ENCODE measurements at regions not wholly inside any gene's neighbourhood (a gene's known extent, or its start where the extent isn't known, plus 50 kb on each side); places are given as distances from the start of the nearest gene placed in this dataset.

GRCh38 chr6:4582506-4583417 lies 193.4 kb upstream of the CDYL start:
- Mint-ChIP-seq H3K4me3 (no peak overlapping the region), H3K36me3 (no peaks in the 10 kb centered on the region), H3K27ac (no peak overlapping the region), H3K27me3 (no peaks in the 10 kb centered on the region), H3K9me3 (peaks cover 5% of the 10 kb centered on the region), H3K4me1 (ENCODE audit: unreplicated experiment) (peaks cover 4% of the 10 kb centered on the region)
- DNase-seq (ENCODE audit: extremely low spot score, unreplicated experiment) = no peak
- no peak for TF ChIP-seq CTCF (conservative IDR thresholded peaks at IDR 0.05)

- no peak for TF ChIP-seq CTCF (conservative IDR thresholded peaks at IDR 0.05)
- Mint-ChIP-seq H3K9me3 (peaks cover 5% of the 10 kb centered on the region), H3K36me3 (no peaks in the 10 kb centered on the region), H3K27me3 (no peaks in the 10 kb centered on the region), H3K27ac (no peak overlapping the region), H3K4me1 (ENCODE audit: unreplicated experiment) (peaks cover 4% of the 10 kb centered on the region), H3K4me3 (no peak overlapping the region)
- DNase-seq (ENCODE audit: extremely low spot score, unreplicated experiment) = no peak
Observed at GRCh38 chr6:4581468-4582385, 194.5 kb upstream of the CDYL start.

GRCh38 chr6:4580361-4580760 lies 195.8 kb upstream of the CDYL start:
- Mint-ChIP-seq H3K36me3 (no peaks in the 10 kb centered on the region), H3K4me3 (no peak overlapping the region), H3K27ac (no peak overlapping the region), H3K9me3 (no peaks in the 10 kb centered on the region), H3K4me1 (ENCODE audit: unreplicated experiment) (no peaks in the 10 kb centered on the region), H3K27me3 (no peaks in the 10 kb centered on the region)
- TF ChIP-seq CTCF (conservative IDR thresholded peaks at IDR 0.05) = no peak
- DNase-seq (ENCODE audit: extremely low spot score, unreplicated experiment) = no peak

GRCh38 chr6:4577406-4577805 lies 198.8 kb upstream of the CDYL start:
- no peak for DNase-seq (ENCODE audit: extremely low spot score, unreplicated experiment)
- Mint-ChIP-seq H3K36me3 (no peaks in the 10 kb centered on the region), H3K27ac (no peak overlapping the region), H3K27me3 (no peaks in the 10 kb centered on the region), H3K9me3 (no peaks in the 10 kb centered on the region), H3K4me3 (no peak overlapping the region), H3K4me1 (ENCODE audit: unreplicated experiment) (no peaks in the 10 kb centered on the region)
- TF ChIP-seq CTCF (conservative IDR thresholded peaks at IDR 0.05) = no peak

DNA sequence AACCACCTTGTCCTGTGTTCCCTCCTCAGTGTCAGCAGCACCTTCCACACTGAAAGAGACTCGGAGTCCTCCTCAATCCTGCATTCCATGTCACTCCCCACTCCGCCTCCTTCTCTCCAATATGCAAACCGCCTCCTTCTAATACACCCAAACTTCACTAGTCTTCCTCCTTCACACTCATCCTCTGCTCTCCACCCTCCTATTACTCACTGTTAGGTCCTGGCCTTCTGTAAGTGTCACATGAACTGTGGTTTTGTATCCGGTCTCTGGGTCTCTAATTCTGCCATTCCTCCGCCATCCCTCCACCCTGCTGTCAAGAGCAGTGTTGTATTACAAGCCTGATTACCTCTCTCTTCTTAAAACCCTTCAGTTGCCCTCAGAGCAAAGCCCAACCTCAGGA lies 200.5 kb upstream of the CDYL start:
- no peaks in the 10 kb centered on the region for H3K36me3 Mint-ChIP-seq
- H3K4me1 Mint-ChIP-seq (ENCODE audit: unreplicated experiment) = no peaks in the 10 kb centered on the region
- no peak overlapping the region for H3K4me3 Mint-ChIP-seq
- DNase-seq (ENCODE audit: extremely low spot score, unreplicated experiment) = no peak
- H3K27ac Mint-ChIP-seq = no peak overlapping the region
- no peak for TF ChIP-seq CTCF (conservative IDR thresholded peaks at IDR 0.05)
- H3K27me3 Mint-ChIP-seq = no peaks in the 10 kb centered on the region
- H3K9me3 Mint-ChIP-seq = no peaks in the 10 kb centered on the region

Data from type B pancreatic cell (in vitro differentiated cells).